NOMO-1 treated with dmso at 0.1 percent for 144 hours (cell line): ENCODE measurements at regions not wholly inside any gene's neighbourhood (a gene's known extent, or its start where the extent isn't known, plus 50 kb on each side); places are given as distances from the start of the nearest gene placed in this dataset.
"Not testable (repeated sequence)": the region's sequence is repeated elsewhere in the genome, so short reads cannot be mapped to it uniquely, and the experiment has no call there.

Source experiments
- DNase-seq: peaks from one replicate; lab custom pipeline; 2025; ENCODE audit not compliant: unreplicated experiment; lab: John Stamatoyannopoulos, UW

DNA sequence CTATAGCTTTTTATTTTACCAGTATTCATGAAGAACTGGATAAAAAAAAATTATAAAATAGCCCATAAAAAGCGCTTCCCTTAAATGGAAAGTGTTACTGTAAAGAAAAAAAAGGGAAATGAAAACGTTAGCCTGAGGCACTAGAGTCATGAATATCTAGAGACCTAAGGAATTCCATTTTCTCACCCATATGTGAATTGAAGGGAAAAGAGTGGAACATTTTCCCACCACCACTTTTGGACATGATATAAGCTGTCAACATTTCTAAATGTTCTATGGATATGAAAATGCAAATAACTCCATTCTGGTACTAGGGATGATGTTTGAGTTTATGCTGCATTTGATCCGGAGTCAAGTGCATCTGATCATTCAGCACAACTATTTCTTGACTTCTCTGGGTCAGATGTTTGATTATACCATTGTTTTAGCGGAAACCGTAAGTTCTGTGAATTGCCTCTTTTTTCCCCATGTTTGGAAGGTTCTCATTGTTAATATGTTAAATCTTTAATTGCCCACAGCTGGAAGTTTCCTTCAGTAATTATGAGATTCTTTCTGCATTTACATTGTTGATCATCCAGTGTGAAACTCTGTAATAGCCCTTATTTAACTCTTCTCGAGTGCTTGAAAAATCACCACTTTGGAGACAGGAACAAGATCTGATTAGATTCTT lies 467.4 kb upstream of the SEMA6A start:
- no peak for DNase-seq

DNA sequence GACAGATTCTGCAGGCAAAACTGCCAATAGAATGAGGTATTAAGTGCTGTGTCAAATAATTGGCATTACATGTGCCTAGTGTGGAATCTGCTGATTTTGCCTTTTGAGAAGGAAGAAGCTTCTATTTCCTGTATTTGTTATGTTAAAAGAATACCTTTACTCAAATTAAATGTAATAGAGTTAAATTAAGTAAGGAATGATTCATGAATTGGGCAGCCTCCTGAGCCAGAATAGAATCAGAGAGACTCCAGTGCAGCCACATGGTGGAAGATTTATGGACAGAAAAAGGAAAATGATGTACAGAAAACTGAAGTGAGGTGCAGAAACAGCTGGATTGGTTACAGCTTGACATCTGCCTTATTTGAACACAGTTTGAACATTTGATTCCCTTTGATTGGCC lies 464.4 kb upstream of the SEMA6A start:
- no peak for DNase-seq

DNA sequence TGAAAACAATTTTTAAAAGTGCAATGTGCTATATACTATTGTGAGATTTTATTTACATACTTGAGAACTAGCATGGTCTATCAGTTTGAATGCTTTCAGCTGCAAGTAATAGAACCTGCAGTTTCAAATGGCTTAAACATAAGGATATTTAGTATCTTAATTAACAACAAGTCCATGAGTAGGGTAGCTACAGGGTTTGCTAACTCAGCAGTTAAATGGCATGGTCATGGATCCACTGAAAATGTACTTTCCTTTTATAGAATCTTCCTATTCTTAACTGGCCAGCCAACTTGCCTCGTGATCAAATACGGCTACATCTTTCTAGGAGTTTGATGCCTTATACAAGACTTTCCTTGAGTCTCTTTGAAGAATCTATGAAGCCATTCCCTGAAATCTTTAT lies 452.8 kb upstream of the SEMA6A start:
- DNase-seq, result no peak

DNA sequence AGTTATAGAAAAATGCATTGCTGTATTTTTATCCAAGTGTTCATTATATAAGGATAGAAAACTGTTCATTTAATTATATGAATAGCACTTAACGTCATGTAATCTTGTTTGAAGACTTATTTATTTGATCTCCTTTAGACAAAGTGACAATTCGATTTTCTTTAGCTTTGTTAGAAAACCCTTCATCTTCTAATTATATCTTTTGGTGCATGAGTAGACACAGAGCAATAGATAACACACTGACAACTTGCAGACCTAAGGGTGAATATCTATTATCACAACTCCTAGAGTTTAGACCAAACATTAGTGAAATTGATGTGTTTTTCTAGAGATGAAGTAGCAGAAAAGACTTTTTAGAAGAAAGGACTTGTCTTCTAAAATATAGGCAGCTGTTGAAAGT lies 446.4 kb upstream of the SEMA6A start:
- DNase-seq, result no peak

DNA sequence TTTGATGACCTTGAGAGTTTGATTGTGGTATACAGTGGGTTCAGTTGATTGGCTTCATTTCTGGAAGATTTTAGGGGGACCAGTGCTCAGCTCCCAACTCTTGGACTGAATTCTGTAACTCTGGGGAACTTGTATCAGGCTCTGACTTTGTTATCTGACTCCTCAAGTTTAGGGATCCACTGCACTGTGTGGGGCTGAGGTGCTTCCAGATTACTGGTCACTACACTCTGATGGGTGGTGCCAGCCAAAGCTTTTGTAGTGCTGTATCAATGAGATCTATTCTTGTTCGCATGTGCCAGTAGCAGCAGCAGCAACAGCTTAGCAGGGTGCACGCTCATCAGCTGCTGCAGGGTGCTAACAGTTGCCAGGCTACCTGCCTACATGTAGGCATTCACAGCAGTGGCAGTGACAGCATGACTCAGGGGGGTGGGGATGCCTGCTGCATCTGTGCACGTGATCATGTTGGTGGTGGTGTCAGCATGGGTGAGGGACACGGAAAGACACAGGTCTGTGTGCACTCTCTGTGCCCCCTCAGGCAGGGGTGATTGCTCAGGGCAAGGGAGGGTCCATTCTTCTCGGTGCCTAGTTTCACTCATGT lies 438.8 kb upstream of the SEMA6A start:
- DNase-seq, result no peak

DNA sequence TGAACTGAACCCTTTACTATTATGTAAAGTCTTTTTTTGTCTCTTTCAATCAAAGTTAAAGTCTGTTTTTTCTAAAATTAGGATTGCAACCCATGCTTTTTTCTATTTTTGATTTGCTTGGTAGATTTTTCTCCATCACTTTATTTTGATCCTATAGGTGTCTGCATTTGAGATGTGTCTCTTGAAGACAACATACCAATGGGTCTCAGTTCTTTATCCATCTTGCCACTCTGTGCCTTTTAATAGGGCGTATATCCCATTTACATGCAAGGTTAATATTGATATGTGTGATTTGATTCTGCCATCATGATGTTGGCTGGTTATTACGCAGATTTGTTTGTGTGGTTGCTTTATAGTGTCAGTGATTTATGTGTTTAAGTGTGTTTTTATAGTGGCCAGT lies 436.0 kb upstream of the SEMA6A start:
- no peak for DNase-seq

DNA sequence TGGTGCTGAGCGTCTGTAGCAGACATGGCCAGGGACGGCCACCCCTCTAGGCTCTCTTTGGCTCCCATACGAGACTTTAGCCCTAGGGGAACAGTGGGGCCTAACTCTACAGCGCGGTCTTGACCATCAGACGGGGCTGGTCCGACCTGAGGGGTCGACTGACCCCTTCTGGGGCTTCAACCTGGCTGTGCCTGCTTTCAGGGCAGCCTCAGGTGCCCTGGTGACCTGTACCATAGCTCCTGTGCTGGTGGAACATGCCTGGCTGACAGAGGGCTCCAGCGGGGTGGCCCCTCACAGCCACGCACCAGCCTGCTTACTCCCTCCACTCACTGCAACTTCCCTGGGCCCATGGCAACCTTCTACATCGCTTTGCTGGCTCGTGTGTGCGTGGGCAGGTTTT lies 423.4 kb upstream of the SEMA6A start:
- DNase-seq, result no peak

DNA sequence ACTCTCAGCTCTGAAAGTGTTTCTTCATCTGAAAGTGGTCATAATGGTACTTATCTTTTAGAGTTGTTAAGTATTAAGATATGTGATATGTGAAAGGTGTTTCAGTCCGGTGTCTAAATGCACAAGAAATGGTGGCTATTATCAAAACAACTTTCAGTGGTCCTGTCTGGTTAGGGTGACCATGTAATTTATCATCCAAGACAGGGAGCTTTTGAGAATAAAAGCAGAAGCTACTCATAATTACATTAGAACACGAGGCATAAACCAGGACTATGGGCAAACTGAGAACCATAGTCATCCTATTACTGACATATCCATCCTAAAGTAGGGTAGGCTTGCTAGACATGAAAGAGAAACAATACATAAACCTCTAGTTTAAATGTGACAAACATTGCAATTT lies 418.1 kb upstream of the SEMA6A start:
- no peak for DNase-seq

DNA sequence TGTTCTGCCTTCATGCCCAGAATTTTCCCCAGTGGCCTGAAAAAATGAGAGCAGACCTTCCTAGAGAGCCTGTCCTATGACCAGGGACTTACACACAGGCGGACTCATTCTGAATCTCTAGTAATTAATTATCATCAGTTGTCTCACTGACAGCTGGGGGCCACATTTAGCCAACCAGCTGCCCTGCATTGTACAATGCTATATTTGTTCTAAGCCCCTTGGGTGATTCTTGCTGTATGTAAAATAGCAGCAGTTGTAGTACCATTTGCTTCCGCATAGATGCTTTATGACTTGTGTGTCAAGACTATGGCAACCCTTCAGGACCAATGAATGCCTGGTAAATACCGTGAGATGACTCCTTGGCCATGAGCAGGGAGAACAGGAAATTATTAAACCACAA lies 415.4 kb upstream of the SEMA6A start:
- DNase-seq, result no peak

DNA sequence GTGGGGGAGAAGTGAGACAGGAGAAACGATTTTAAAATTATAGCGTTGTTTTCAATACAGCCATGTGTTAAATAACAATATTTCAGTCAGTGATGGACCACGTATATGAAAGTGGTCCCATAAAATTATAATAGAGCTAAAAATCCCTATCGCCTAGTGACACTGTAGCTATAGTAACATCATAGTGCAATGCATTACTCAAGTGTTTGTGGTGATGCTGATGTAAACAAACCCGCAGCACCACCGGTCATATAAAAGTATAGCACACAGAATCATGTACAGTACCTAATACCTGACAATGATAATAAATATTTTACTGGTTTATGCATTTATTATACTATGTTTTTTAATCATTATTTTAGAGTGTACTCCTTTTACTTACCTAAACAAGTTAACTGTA lies 407.4 kb upstream of the SEMA6A start:
- DNase-seq, result no peak

DNA sequence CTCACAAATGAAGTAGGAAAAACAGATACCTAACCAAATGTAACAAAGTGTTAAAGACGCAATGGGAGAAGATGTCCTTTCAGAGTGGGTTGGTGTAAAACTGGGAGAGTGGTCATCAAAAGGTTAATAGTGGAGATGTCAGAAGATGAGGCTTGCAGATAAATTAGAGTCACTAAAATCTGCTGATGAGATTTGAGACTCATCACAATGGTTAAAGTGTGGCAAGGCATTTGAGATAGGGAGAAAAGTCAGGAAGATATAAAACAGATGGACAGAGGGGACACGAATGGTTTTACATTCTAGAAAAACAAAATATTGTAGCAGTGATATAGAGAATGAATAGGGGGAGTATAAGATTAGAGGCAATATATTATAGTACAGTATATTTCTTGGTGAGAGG lies 406.0 kb upstream of the SEMA6A start:
- DNase-seq, result no peak

DNA sequence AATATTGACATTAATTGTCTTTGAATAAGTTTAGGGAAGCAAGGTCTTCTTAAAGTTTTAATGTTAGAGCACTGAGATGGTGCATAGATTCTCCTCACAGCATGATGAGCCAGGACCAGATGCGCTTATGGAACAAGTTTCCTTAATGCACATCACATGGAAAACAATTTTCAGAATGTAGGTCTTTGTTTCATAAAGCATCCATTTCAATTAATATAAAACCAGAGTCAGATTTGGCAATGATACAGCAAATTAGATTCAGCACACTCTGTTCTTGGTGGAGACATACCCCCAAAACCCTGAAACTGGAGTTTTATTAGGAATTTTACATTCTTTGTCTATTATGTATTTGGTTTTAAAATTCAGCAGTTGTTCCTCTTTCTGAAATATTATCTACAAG lies 402.1 kb upstream of the SEMA6A start:
- DNase-seq, result no peak

DNA sequence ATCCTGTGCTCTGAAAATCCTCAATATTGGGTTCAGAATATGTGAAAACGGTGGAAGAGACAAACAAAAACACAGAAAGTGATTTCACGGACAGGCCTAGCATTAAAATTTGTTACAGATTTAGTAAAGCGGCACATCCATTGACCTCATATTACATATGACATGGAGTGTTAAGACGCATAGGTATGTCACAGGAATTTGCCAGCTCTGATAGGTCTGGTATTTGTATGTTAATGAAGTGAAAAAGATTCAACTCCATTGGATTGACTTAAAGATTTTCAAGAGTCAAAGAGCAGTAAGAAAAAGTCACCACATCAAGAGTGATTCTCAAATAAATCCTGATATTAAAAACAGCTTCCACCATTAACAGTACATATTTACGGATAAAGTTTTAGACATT lies 396.5 kb upstream of the SEMA6A start:
- no peak for DNase-seq

DNA sequence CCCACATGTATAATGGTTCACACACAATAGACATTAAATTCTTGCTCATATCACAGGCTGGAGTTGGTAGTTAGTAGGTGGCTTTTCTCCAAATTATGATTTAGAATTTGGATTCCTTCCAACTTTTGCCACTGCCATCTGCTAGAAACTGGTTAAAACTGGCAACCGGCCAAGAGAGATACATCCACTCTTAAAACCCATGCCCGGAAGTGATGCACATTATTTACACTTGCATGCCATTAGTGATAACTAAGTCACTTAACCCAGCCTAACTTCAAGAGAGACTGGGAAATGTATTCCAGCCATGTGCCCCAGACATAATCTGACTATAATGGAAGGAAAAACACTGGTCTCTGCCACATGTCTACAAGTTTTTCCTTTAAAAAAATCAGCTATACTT lies 395.7 kb upstream of the SEMA6A start:
- DNase-seq, result no peak

DNA sequence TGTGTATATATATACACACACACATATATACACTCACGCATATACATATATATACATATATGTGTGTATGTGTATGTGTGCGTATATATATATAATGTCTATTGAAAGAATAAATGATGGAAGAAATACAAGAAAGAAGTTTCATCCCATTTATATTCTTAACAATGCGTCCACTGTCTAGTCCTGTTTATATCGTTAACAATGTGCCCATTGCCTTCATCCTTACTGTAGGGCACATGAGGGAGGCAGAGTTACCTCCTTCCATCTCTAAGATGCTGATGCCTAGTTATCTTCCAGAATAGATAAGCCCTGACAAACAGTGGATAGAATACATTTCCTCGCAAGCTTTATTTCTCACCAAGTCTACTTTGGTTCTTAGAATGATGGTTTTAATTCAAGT lies 389.8 kb upstream of the SEMA6A start:
- no peak for DNase-seq

DNA sequence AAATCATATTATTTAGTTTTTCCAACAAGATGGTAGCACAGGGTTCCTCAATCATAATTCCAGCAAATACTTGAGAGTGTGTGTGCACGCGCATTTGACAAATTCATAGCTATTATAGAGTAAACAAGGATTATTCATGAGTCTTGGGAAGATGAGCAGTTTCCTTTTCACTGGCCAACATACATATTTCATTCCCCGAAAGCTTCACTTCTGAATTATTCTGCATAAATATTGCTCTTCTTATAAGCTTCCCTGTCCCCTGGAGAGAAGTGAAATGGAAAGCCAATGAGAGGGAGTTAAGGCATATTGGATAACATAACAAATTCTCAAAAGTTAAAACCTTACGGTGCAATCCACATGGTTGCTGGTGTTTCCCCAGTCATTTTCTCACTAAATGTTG lies 386.4 kb upstream of the SEMA6A start:
- no peak for DNase-seq

DNA sequence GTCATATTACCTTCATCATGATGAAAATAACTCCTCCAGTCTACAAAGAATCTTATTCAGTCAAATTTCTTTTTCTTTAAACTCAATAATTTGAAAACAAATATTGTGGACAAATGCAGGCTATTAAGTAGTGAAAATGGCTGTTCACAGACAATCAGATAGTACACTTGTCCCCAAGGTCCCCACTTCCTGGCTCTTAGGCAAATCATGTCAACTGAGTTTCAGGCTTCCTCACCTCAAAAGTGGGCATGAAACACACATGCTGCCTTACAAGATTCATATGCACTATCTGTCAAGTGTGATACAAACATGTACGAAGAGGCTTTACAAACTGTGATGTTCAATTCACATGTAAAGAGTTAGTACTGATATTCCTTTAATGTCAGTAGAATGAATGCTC lies 385.2 kb upstream of the SEMA6A start:
- DNase-seq, result no peak

DNA sequence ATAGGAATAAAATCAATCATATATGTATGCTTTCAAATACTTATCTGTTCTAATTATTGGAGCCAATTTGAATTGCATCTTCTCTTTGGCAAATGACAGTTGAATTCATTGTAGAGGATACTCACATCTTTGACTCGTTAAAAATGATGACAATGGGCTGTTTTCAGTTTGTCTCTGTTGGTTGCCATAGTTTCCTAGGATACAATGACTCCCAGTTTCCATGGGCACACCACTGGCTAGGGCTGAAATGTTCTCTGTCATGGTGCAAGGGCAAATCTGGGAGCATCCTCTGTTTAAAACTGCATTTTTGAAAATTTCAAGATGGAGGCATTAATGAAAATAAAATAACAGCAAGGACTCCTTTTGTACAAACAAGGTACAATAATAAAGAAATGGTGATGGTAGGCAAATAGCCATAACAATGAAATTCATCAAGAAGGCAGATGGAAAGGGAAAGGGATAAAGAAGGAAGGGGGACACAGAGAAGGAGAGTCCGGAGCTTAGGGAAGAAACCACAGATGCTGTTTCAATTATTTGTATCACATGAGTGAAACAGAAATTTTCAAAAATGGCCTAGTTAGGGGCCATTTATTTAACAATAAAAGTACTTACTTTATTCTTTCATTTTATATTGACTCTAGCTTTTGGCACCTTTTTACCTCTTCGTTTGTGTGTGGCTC lies 378.8 kb upstream of the SEMA6A start:
- DNase-seq, result no peak

DNA sequence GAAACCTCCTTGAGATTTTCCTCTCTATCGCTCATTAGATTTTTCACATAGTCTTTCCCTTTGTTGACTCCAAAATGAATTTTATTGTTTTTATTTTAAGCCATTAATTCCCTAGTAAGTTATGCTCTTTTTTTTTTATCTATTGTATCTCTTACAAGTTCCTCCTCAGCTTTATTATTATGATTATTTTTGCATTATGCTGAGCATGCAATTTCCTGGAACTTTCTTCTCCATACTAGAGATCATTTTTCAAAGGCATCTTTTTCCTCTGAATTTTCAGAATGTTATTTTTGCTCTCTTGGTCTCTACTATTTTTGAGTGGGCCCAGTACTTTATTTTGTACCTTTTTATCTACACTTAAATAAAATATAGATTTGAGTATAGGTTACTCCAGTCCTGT lies 376.6 kb upstream of the SEMA6A start:
- no peak for DNase-seq

DNA sequence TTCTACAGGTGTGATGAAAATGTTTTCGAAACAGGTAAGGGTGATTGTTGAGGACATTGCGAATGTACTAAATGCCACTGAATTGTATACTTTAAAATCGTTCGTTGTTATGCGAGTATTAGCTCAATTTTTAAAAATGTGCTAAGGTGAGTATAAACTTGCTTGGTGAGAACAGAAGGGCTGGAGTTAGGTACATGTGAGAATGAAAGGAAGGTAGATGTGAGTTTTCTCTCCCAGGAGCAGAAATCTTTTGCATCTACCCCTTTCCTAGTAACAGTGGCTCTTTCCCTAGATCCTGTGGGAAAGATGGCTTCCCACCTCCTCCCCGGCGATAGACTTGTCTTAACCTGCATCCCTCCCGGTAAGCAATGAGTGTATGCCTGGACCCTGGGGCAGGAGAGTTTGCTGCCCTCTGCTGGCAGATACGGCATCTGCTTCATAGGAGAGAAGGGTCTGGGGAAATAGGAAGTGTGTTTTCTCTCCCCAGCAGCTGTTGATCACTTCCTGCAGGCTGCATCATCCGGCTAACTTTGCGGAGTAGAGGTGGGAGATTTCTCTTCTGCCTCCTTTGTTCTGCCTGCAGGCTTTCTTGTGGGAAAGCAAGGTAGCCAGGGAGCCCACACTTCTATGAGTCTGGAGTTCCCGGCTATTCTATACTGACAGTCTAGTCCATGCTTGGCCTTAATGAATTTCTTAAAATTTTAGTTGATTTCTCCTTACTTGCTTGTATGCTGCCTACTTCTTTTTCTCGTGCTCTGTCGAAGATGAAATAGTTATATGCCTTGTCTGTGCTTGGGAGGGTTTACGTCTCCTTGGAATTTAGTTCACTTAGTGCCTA lies 373.3 kb upstream of the SEMA6A start:
- peak; percentile 27 for DNase-seq

DNA sequence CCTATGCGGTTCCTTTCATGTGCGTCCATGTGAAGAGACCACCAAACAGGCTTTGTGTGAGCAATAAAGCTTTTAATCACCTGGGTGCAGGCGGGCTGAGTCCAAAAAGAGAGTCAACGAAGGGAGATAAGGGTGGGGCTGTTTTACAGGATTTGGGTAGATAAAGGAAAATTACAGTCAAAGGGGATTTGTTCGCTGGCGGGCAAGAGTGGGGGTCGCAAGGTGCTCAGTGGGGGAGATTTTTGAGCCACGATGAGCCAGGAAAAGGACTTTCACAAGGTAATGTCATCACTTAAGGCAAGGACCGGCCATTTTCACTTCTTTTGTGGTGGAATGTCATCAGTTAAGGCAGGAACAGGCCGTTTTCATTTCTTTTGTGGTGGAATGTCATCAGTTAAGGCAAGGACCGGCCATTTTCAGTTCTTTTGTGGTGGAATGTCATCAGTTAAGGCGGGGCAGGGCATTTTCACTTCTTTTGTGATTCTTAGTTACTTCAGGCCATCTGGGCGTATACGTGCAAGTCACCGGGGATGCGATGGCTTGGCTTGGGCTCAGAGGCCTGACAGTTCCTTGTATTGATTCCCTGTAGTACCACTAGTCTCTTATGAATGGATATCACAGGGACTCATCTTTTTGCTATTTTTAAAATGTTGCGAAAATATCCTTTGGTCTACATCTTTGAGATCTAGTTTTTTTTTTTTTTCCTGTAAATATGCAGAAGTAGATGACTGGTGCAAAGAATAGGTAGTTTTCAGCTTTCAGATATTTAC lies 371.2 kb upstream of the SEMA6A start:
- DNase-seq, result not testable (repeated sequence)
